Nephron progenitor cell (in vitro differentiated cells): ENCODE measurements at regions not wholly inside any gene's neighbourhood (a gene's known extent, or its start where the extent isn't known, plus 50 kb on each side); places are given as distances from the start of the nearest gene placed in this dataset.
A peak's percentile ranks its signal among the peaks of the same experiment; 100 is the strongest.

ENCODE experiments used
- DNase-seq: peaks from one replicate; pipeline ENCODE4 v3.0.0; 2021
- H3K27ac Mint-ChIP-seq: 2 replicates; pipeline ENCODE4 v1.8.0; 2021; ENCODE audit warnings: mild to moderate bottlenecking, moderate library complexity, mixed read lengths
- H3K27me3 Mint-ChIP-seq: 2 replicates; pipeline ENCODE4 v1.8.0; 2021; ENCODE audit warnings: mild to moderate bottlenecking, low read depth, mixed read lengths; ENCODE audit not compliant: poor library complexity
- H3K36me3 Mint-ChIP-seq: 2 replicates; pipeline ENCODE4 v1.8.0; 2021; ENCODE audit warnings: low read depth, mixed read lengths
- H3K4me1 Mint-ChIP-seq: 2 replicates; pipeline ENCODE4 v1.8.0; 2021; ENCODE audit warnings: mixed read lengths
- H3K4me3 Mint-ChIP-seq: 2 replicates; pipeline ENCODE4 v1.8.0; 2021; ENCODE audit warnings: mild to moderate bottlenecking, moderate library complexity, mixed read lengths
- H3K9me3 Mint-ChIP-seq: 2 replicates; pipeline ENCODE4 v1.8.0; 2021; ENCODE audit warnings: mild to moderate bottlenecking, moderate library complexity, mixed read lengths
- CTCF ChIP-seq: fragments of 200-600 bp; sonication (generic); IDR thresholded peaks from 2 replicates; pipeline ENCODE4 v1.5.0; 2021; ENCODE audit warnings: antibody characterized with exemption

GRCh38 chr1:81670286-81670685, 130.4 kb upstream of the ADGRL2 start:
- H3K27me3 Mint-ChIP-seq, result no peaks in the 10 kb centered on the region
- no peak for TF ChIP-seq CTCF
- no peaks in the 10 kb centered on the region for H3K9me3 Mint-ChIP-seq
- no peaks in the 10 kb centered on the region for H3K36me3 Mint-ChIP-seq
- no peak overlapping the region for H3K4me3 Mint-ChIP-seq
- H3K4me1 Mint-ChIP-seq, result peaks cover 25% of the 10 kb centered on the region
- H3K27ac Mint-ChIP-seq, result peak overlapping the region; percentile 82
- DNase-seq, result no peak

GRCh38 chr1:81666586-81666985, 134.1 kb upstream of the ADGRL2 start:
- Mint-ChIP-seq H3K36me3 (no peaks in the 10 kb centered on the region), H3K4me1 (peaks cover 34% of the 10 kb centered on the region), H3K27me3 (no peaks in the 10 kb centered on the region), H3K27ac (no peak overlapping the region), H3K4me3 (no peak overlapping the region), H3K9me3 (no peaks in the 10 kb centered on the region)
- TF ChIP-seq CTCF, result no peak
- DNase-seq, result no peak

- Mint-ChIP-seq H3K4me3 (no peak overlapping the region), H3K4me1 (peaks cover 49% of the 10 kb centered on the region), H3K36me3 (no peaks in the 10 kb centered on the region), H3K27me3 (no peaks in the 10 kb centered on the region), H3K9me3 (no peaks in the 10 kb centered on the region), H3K27ac (no peak overlapping the region)
- no peak for DNase-seq
- TF ChIP-seq CTCF, result no peak
Observed at GRCh38 chr1:81664341-81664740, 136.4 kb upstream of the ADGRL2 start.

DNA sequence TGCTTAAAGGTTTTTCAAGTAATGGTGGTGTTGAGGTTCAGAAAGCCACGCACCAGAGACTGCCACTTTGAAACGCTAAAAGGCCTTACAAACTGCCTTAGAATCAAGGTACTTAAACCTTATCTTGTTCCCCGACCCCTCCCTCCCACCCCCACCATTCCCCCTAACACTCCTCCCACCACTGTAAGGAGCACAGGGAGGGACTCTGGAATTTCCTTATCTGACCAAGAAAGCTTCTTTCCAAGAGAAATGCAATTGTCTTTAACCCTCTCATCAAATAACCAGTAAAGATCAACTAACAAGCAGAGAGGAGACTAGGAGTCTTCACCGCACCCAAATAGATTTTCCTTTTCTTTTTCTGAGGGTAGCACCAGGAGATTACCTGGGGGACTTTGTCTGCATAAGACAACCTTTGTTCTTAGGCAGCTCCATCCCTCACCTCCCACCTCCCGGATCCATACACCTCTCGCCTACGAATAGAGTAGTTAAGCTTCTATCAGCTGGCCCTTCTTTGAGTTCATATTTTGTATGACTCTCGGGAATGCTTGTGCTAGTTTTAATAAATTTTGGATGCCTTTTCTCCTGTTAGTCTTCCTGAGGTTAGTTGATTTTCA, 137.7 kb upstream of the ADGRL2 start:
- no peaks in the 10 kb centered on the region for H3K36me3 Mint-ChIP-seq
- H3K4me1 Mint-ChIP-seq, result peaks cover 49% of the 10 kb centered on the region
- H3K27me3 Mint-ChIP-seq, result no peaks in the 10 kb centered on the region
- no peak overlapping the region for H3K4me3 Mint-ChIP-seq
- DNase-seq, result no peak
- no peaks in the 10 kb centered on the region for H3K9me3 Mint-ChIP-seq
- no peak overlapping the region for H3K27ac Mint-ChIP-seq
- no peak for TF ChIP-seq CTCF

DNA sequence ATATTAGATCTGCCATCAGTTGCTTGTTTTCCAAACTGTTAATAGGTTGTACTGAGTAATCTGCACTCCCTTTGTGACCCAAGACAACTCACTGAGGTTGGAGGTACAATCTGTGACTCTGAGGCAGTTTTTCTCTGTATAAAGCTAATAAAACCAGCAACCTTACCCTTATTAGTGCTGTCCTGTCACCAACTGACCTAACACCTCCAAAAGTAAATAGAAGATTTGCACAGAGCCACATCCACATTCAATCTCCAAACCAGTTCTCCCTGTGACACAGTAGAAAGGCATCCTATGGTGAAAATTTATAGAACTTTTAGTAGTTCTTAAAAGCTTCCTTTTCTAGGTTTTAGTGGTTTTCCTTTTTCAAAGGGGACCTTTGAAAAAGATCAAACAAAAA, 140.4 kb upstream of the ADGRL2 start:
- Mint-ChIP-seq H3K9me3 (no peaks in the 10 kb centered on the region), H3K4me1 (peaks cover 40% of the 10 kb centered on the region), H3K4me3 (no peak overlapping the region), H3K27me3 (no peaks in the 10 kb centered on the region), H3K27ac (peak overlapping the region; percentile 74), H3K36me3 (no peaks in the 10 kb centered on the region)
- no peak for DNase-seq
- no peak for TF ChIP-seq CTCF

GRCh38 chr1:81654657-81655056, 146.1 kb upstream of the ADGRL2 start:
- DNase-seq, result no peak
- Mint-ChIP-seq H3K36me3 (no peaks in the 10 kb centered on the region), H3K4me3 (no peak overlapping the region), H3K27ac (no peak overlapping the region), H3K9me3 (no peaks in the 10 kb centered on the region), H3K27me3 (no peaks in the 10 kb centered on the region), H3K4me1 (peaks cover 8% of the 10 kb centered on the region)
- no peak for TF ChIP-seq CTCF
